Activated CD8-positive, alpha-beta T cell treated with anti-CD3 and anti-CD28 coated beads for 36 hours (primary cell): ENCODE measurements at regions not wholly inside any gene's neighbourhood (a gene's known extent, or its start where the extent isn't known, plus 50 kb on each side); places are given as distances from the start of the nearest gene placed in this dataset.

ENCODE experiments used
- ATAC-seq: fragments of 200-7000 bp; cut with Tn5 transposase; one replicate; pipeline ENCODE4 v1.10.0; 2021; ENCODE audit warnings: mild to moderate bottlenecking, moderate library complexity
- CTCF ChIA-PET: fragments of 350-600 bp; sonication (Branson Sonifier 250); formaldehyde crosslinking; loops from one replicate; lab custom pipeline; 2021; ENCODE audit warnings: antibody characterized with exemption; lab: Charles Lee
- POLR2A ChIA-PET: fragments of 350-600 bp; sonication (Branson Sonifier 250); formaldehyde crosslinking; loops from one replicate; lab custom pipeline; 2021; ENCODE audit warnings: antibody characterized with exemption; lab: Charles Lee
- DNase-seq: peaks from one replicate; pipeline ENCODE4 v3.0.0-alpha.2; 2020
- H3K27ac Mint-ChIP-seq: one replicate; pipeline ENCODE4 v1.8.0; 2021; ENCODE audit warnings: mild to moderate bottlenecking, mixed read lengths
- H3K27me3 Mint-ChIP-seq: one replicate; pipeline ENCODE4 v1.8.0; 2021; ENCODE audit warnings: mixed read lengths
- H3K36me3 Mint-ChIP-seq: one replicate; pipeline ENCODE4 v1.8.0; 2021; ENCODE audit warnings: low read depth, mixed read lengths
- H3K4me1 Mint-ChIP-seq: one replicate; pipeline ENCODE4 v1.8.0; 2021; ENCODE audit warnings: low read depth, mixed read lengths
- H3K4me3 Mint-ChIP-seq: one replicate; pipeline ENCODE4 v1.8.0; 2021; ENCODE audit warnings: mild to moderate bottlenecking, moderate library complexity, mixed read lengths
- H3K9me3 Mint-ChIP-seq: one replicate; pipeline ENCODE4 v1.8.0; 2021; ENCODE audit warnings: mixed read lengths
- intact Hi-C: fragments of 100-400 bp; cut with micrococcal nuclease; formaldehyde crosslinking; loops from one replicate; pipeline ENCODE4 v1.10.0; 2022
- TF ChIP-seq, protein P1 (sequence below): fragments of 200-600 bp; IDR thresholded peaks from one replicate; pipeline ENCODE4 v1.8.0; 2022; ENCODE audit warnings: antibody characterized with exemption, mild to moderate bottlenecking

DNA sequence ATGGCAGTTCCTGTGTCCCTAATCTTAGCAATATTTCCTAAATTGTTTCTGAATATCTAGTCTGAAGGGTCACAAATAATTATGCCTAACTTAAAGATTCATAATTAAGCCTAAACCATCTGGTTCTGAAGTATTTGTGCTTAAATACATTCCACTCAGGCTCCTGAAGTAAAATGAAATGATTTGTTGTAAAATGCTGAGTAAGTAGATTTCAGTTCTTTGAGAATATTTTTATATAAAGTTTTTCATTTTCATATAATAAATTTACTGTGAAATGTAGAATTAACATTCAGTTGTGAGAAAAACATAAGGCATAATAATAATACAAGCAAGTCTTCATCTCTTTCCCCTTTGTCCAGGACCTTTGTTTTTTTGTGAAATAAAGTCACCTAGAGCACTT lies 330.6 kb upstream of the IMPG1 start:
- H3K36me3 Mint-ChIP-seq, result no peaks in the 10 kb centered on the region
- ChIA-PET POLR2A (no interaction called here), CTCF (no interaction called here)
- H3K27ac Mint-ChIP-seq, result no peak overlapping the region
- ATAC-seq, result no peak
- peaks cover 8% of the 10 kb centered on the region for H3K9me3 Mint-ChIP-seq
- H3K4me3 Mint-ChIP-seq, result no peak overlapping the region
- no peaks in the 10 kb centered on the region for H3K27me3 Mint-ChIP-seq
- DNase-seq, result no peak
- no peaks in the 10 kb centered on the region for H3K4me1 Mint-ChIP-seq
- TF ChIP-seq, protein P1, sequence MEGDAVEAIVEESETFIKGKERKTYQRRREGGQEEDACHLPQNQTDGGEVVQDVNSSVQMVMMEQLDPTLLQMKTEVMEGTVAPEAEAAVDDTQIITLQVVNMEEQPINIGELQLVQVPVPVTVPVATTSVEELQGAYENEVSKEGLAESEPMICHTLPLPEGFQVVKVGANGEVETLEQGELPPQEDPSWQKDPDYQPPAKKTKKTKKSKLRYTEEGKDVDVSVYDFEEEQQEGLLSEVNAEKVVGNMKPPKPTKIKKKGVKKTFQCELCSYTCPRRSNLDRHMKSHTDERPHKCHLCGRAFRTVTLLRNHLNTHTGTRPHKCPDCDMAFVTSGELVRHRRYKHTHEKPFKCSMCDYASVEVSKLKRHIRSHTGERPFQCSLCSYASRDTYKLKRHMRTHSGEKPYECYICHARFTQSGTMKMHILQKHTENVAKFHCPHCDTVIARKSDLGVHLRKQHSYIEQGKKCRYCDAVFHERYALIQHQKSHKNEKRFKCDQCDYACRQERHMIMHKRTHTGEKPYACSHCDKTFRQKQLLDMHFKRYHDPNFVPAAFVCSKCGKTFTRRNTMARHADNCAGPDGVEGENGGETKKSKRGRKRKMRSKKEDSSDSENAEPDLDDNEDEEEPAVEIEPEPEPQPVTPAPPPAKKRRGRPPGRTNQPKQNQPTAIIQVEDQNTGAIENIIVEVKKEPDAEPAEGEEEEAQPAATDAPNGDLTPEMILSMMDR, result no peak
- intact Hi-C loops, result no loop called here

DNA sequence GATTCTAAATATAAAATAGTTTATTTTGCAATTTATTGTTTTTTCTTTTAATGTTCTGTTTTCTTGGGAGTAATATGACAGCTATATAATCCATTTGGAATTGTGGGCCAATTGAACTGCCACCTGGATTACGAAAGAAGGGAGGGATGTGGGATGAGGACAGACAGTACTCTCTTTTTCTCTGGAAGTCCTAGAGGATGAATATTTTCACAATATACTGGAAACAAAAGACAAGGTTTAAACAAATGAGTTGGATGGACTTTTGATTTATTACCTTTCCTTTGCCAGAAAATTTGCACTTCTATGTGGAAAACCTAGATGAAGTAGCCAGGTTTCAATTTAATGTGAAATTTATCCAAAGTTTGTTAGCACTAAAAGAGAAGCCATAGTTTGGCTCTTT lies 325.5 kb upstream of the IMPG1 start:
- ChIA-PET POLR2A (no interaction called here), CTCF (no interaction called here)
- intact Hi-C loops, result no loop called here
- Mint-ChIP-seq H3K4me3 (no peak overlapping the region), H3K36me3 (no peaks in the 10 kb centered on the region), H3K9me3 (peaks cover 11% of the 10 kb centered on the region), H3K27ac (no peak overlapping the region), H3K4me1 (no peaks in the 10 kb centered on the region), H3K27me3 (no peaks in the 10 kb centered on the region)
- no peak for ATAC-seq
- TF ChIP-seq, protein P1, result no peak
- DNase-seq, result no peak

DNA sequence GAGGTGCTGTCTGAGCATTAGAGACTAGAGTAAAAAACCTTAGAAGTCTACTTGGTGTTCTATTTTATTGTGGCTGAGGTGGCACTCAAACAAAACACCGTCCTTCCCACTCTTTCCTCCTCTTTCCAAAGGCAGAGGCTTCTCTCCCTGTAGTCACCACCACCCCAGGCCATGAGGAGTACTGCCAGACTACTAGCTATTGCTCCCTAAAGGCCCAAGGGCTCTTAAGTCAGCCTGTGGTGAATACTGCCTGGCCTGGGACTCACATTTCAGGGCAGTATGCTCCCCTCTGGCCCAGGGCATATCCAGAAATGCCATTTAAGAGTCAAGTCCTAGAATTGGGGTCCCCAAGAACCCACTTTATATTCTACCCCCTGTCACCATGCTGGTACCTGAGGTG lies 309.7 kb upstream of the IMPG1 start:
- TF ChIP-seq, protein P1, result no peak
- ChIA-PET POLR2A (no interaction called here), CTCF (no interaction called here)
- ATAC-seq, result no peak
- no peaks in the 10 kb centered on the region for H3K27me3 Mint-ChIP-seq
- peaks cover 24% of the 10 kb centered on the region for H3K9me3 Mint-ChIP-seq
- no peak for DNase-seq
- no peak overlapping the region for H3K4me3 Mint-ChIP-seq
- H3K27ac Mint-ChIP-seq, result no peak overlapping the region
- intact Hi-C loops, result no loop called here
- H3K4me1 Mint-ChIP-seq, result no peaks in the 10 kb centered on the region
- H3K36me3 Mint-ChIP-seq, result no peaks in the 10 kb centered on the region

DNA sequence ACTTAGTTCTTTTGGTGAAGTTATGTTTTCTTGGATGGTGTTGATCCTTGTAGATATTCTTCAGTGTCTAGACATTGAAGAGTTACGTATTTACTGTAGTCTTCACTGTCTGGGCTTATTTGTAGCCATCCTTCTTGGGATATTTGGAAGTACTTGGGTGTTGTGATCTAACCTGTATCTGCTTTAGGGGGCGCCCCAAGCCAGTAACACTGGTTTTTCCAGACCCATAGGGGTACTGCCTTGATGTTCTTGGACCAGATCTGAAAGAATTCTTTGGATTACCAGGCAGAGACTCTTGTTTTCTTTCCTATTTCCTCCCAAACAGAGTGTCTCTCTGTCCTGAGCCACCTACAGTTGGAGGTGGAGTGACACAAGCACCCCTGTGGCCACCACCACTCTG lies 309.1 kb upstream of the IMPG1 start:
- H3K27ac Mint-ChIP-seq, result no peak overlapping the region
- no peaks in the 10 kb centered on the region for H3K36me3 Mint-ChIP-seq
- H3K4me1 Mint-ChIP-seq, result no peaks in the 10 kb centered on the region
- CTCF ChIA-PET, result no interaction called here
- H3K9me3 Mint-ChIP-seq, result peaks cover 26% of the 10 kb centered on the region
- no peaks in the 10 kb centered on the region for H3K27me3 Mint-ChIP-seq
- POLR2A ChIA-PET, result no interaction called here
- no peak overlapping the region for H3K4me3 Mint-ChIP-seq
- ATAC-seq (no peak), DNase-seq (no peak)
- TF ChIP-seq, protein P1, result no peak
- intact Hi-C loops, result no loop called here

DNA sequence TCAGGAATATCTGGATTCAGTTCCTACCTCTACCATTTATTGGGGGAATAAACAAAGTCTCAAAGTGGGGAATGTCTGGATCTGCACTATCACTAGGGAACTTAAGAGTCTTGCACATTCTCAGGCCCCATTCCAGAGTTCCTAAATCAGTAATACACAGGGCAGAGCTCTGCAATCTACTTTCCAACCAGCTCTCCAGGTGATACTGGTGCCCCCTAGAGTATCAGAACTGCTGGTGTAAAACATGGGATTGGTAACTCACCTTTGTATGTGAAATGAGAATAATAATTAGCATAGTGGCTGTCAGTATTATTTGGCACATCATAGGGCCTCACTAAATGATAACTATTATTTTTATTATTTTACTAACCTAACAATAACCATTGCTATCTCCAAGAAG lies 278.8 kb upstream of the IMPG1 start:
- H3K4me1 Mint-ChIP-seq, result no peaks in the 10 kb centered on the region
- ChIA-PET POLR2A (no interaction called here), CTCF (no interaction called here)
- H3K27ac Mint-ChIP-seq, result no peak overlapping the region
- no peaks in the 10 kb centered on the region for H3K27me3 Mint-ChIP-seq
- H3K4me3 Mint-ChIP-seq, result no peak overlapping the region
- ATAC-seq (no peak), DNase-seq (no peak)
- H3K9me3 Mint-ChIP-seq, result peaks cover 6% of the 10 kb centered on the region
- TF ChIP-seq, protein P1, result no peak
- no peaks in the 10 kb centered on the region for H3K36me3 Mint-ChIP-seq
- intact Hi-C loops, result no loop called here
